A549 (cell line): ENCODE measurements at regions not wholly inside any gene's neighbourhood (a gene's known extent, or its start where the extent isn't known, plus 50 kb on each side); places are given as distances from the start of the nearest gene placed in this dataset.

Source experiments
- BHLHE40 ChIP-seq: IDR thresholded peaks from 2 replicates; pipeline ENCODE4 v1.6.1; 2012; ENCODE audit warnings: low read depth, low read length, inconsistent platforms
- EP300 ChIP-seq, 2 experiments: fragments of >200 bp; sonication (Bioruptor Twin); formaldehyde crosslinking; IDR thresholded peaks; 2 replicates in 1 of 2; 3 replicates in 1 of 2; pipeline ENCODE4 v1.6.1; 2016 to 2017
- ESRRA ChIP-seq: fragments of 150-350 bp; IDR thresholded peaks from 2 replicates; pipeline ENCODE4 v1.6.1; 2014; ENCODE audit warnings: mild to moderate bottlenecking, low read length, borderline replicate concordance
- FOXS1 ChIP-seq: fragments of 250-450 bp; sonication (Bioruptor Pico); IDR thresholded peaks from 2 replicates; pipeline ENCODE4 v1.5.0; 2020; ENCODE audit warnings: mild to moderate bottlenecking, moderate library complexity
- PBX3 ChIP-seq: IDR thresholded peaks from 2 replicates; pipeline ENCODE4 v1.6.1; 2012
- POLR2A ChIP-seq: IDR thresholded peaks from 2 replicates; pipeline ENCODE4 v1.6.1; 2012; ENCODE audit warnings: mild to moderate bottlenecking, low read length
- TF ChIP-seq, protein P1 (sequence below): fragments of >200 bp; sonication (Bioruptor Twin); formaldehyde crosslinking; IDR thresholded peaks from 3 replicates; pipeline ENCODE4 v1.5.1; 2016

DNA sequence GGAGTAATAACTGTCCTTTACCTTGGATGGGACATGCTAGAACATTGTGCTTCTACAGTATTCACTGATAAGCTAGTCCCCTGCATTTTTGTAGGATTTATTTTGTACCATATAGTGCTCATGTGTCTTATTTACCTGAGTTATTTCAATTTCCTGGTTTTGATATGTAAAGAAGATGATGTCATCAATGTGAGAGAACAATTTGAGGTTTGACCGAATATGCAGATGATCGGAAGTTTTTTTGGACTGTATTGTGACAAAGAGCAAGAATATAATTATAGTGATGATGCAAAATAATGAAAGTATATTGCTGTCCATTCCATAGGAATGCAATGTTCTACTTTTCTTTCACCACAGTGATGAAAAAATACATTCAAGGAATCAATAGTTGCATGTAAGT is 114.8 kb downstream of the RERGL start:
- TF ChIP-seq PBX3 = no peak
- TF ChIP-seq FOXS1 = no peak
- no peak for TF ChIP-seq POLR2A
- no peak for TF ChIP-seq BHLHE40
- TF ChIP-seq, protein P1, sequence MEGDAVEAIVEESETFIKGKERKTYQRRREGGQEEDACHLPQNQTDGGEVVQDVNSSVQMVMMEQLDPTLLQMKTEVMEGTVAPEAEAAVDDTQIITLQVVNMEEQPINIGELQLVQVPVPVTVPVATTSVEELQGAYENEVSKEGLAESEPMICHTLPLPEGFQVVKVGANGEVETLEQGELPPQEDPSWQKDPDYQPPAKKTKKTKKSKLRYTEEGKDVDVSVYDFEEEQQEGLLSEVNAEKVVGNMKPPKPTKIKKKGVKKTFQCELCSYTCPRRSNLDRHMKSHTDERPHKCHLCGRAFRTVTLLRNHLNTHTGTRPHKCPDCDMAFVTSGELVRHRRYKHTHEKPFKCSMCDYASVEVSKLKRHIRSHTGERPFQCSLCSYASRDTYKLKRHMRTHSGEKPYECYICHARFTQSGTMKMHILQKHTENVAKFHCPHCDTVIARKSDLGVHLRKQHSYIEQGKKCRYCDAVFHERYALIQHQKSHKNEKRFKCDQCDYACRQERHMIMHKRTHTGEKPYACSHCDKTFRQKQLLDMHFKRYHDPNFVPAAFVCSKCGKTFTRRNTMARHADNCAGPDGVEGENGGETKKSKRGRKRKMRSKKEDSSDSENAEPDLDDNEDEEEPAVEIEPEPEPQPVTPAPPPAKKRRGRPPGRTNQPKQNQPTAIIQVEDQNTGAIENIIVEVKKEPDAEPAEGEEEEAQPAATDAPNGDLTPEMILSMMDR = no peak
- TF ChIP-seq EP300 (IDR thresholded peaks at IDR 0.05) = no peak
- TF ChIP-seq ESRRA = no peak
